Trophoblast cell (in vitro differentiated cells and primary cell): ENCODE measurements at regions not wholly inside any gene's neighbourhood (a gene's known extent, or its start where the extent isn't known, plus 50 kb on each side); places are given as distances from the start of the nearest gene placed in this dataset.
A peak's percentile ranks its signal among the peaks of the same experiment; 100 is the strongest.

Experiments used
- DNase-seq, 2 donors: peaks; one replicate each; pipeline ENCODE4 v3.0.0-alpha.2; 2016
- H2AFZ ChIP-seq: 2 replicates; pipeline ENCODE4 v1.6.1; 2013; ENCODE audit warnings: low read length, moderate library complexity, mild to moderate bottlenecking; ENCODE audit not compliant: insufficient read depth, poor library complexity
- H2AK5ac ChIP-seq: 2 replicates; pipeline ENCODE4 v1.6.1; 2013; ENCODE audit warnings: mild to moderate bottlenecking, low read length
- H2BK120ac ChIP-seq: 2 replicates; pipeline ENCODE4 v1.6.1; 2013; ENCODE audit warnings: low read length, mild to moderate bottlenecking, moderate library complexity; ENCODE audit not compliant: insufficient read depth, poor library complexity
- H2BK12ac ChIP-seq: 2 replicates; pipeline ENCODE4 v1.6.1; 2013; ENCODE audit warnings: mild to moderate bottlenecking, low read length, moderate library complexity
- H2BK5ac ChIP-seq: 2 replicates; pipeline ENCODE4 v1.6.1; 2013; ENCODE audit warnings: low read length, low read depth, moderate library complexity, mild to moderate bottlenecking; ENCODE audit not compliant: poor library complexity
- H3K14ac ChIP-seq: 2 replicates; pipeline ENCODE4 v1.6.1; 2013; ENCODE audit warnings: mild to moderate bottlenecking, low read length
- H3K18ac ChIP-seq: 2 replicates; pipeline ENCODE4 v1.6.1; 2013; ENCODE audit warnings: mild to moderate bottlenecking, low read length
- H3K23ac ChIP-seq: 2 replicates; pipeline ENCODE4 v1.6.1; 2013; ENCODE audit warnings: low read length
- H3K27ac ChIP-seq: 2 replicates; pipeline ENCODE4 v1.5.1; 2013; ENCODE audit warnings: low read depth, mild to moderate bottlenecking, inconsistent platforms, low read length, moderate library complexity
- H3K27me3 ChIP-seq: 2 replicates; pipeline ENCODE4 v1.6.1; 2013; ENCODE audit warnings: inconsistent platforms, mild to moderate bottlenecking, low read length, moderate library complexity; ENCODE audit not compliant: insufficient read depth
- H3K36me3 ChIP-seq, 2 experiments: 1 replicate in 1 of 2; 2 replicates in 1 of 2; pipeline ENCODE4 v1.6.1; 2013; ENCODE audit warnings: low read length in 2 of 2, mild to moderate bottlenecking in 2 of 2, moderate library complexity in 1 of 2; ENCODE audit not compliant: insufficient read depth in 2 of 2, control insufficient read depth in 1 of 2
- H3K4ac ChIP-seq: 2 replicates; pipeline ENCODE4 v1.6.1; 2013; ENCODE audit warnings: low read depth, mild to moderate bottlenecking, low read length, moderate library complexity
- H3K4me1 ChIP-seq, 2 experiments: 1 replicate in 1 of 2; 2 replicates in 1 of 2; pipeline ENCODE4 v1.6.1; 2013; ENCODE audit warnings: low read length in 2 of 2, mild to moderate bottlenecking in 2 of 2, moderate library complexity in 1 of 2; ENCODE audit not compliant: insufficient read depth in 2 of 2, control insufficient read depth in 1 of 2
- H3K4me2 ChIP-seq: 2 replicates; pipeline ENCODE4 v1.6.1; 2013; ENCODE audit warnings: inconsistent platforms, mild to moderate bottlenecking, low read length, moderate library complexity
- H3K4me3 ChIP-seq: 2 replicates; pipeline ENCODE4 v1.5.1; 2013; ENCODE audit warnings: mild to moderate bottlenecking, low read depth, low read length, inconsistent platforms
- H3K79me1 ChIP-seq: one replicate; pipeline ENCODE4 v1.6.1; 2013; ENCODE audit warnings: low read length
- H3K79me2 ChIP-seq: 2 replicates; pipeline ENCODE4 v1.6.1; 2013; ENCODE audit warnings: low read length, mild to moderate bottlenecking; ENCODE audit not compliant: control insufficient read depth, insufficient read depth, poor library complexity
- H3K9ac ChIP-seq: 2 replicates; pipeline ENCODE4 v1.6.1; 2013; ENCODE audit warnings: mild to moderate bottlenecking, low read length
- H3K9me3 ChIP-seq: 2 replicates; pipeline ENCODE4 v1.6.1; 2013; ENCODE audit warnings: low read depth, mild to moderate bottlenecking, control low read depth, inconsistent platforms, low read length; ENCODE audit not compliant: insufficient read depth
- H4K12ac ChIP-seq: 2 replicates; pipeline ENCODE4 v1.6.1; 2013; ENCODE audit warnings: low read depth, mild to moderate bottlenecking, low read length, moderate library complexity
- H4K8ac ChIP-seq: 2 replicates; pipeline ENCODE4 v1.6.1; 2013; ENCODE audit warnings: low read depth, mild to moderate bottlenecking, low read length, moderate library complexity
- H4K91ac ChIP-seq: one replicate; pipeline ENCODE4 v1.6.1; 2013; ENCODE audit warnings: low read depth, mild to moderate bottlenecking, low read length, moderate library complexity
- WGBS: extraction: QIAGEN DNeasy Blood & Tissue Kit; methylation state at CpG from one replicate; pipeline ENCODE4 v1.1.7; 2013; ENCODE audit warnings: missing lambda C conversion rate; ENCODE audit not compliant: insufficient read length, insufficient coverage; ENCODE audit errors: extremely low coverage; 5-methylcytosine and 5-hydroxymethylcytosine counted together

DNA sequence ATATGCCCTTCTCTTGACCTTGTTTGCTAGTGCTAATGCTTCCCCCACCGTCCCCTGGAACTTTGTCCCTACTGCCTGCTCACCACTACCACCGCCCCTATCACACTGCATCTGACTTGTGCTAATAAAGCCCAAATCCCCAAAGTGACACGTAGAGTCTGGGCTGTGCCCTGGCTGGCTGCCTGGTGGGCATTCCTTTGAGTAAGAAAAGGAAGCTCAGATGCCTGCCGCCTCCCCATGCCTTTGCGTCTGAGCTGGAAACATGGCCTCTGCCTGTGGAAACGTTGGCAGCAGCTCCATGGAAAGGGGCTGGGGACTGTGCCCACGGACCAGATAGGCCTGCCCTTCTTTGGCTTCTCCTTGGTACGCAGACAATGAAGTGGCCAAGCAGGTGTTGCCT lies 138.3 kb downstream of the CYP26A1 start:
- Histone ChIP-seq H3K27ac (no peak overlapping the region), H3K14ac (no peak overlapping the region), H3K9me3 (no peaks in the 10 kb centered on the region), H3K4me1 (peaks cover 0 to 4% of the 10 kb centered on the region in 2 experiments), H3K27me3 (no peaks in the 10 kb centered on the region), H4K91ac (no peak overlapping the region), H3K18ac (no peak overlapping the region), H3K23ac (no peak overlapping the region), H3K4me2 (no peak overlapping the region), H3K36me3 (no peaks in the 10 kb centered on the region), H4K12ac (no peak overlapping the region), H2AK5ac (no peak overlapping the region), H4K8ac (no peak overlapping the region), H3K79me1 (no peaks in the 10 kb centered on the region), H3K4ac (no peak overlapping the region), H2BK5ac (no peak overlapping the region), H2BK120ac (no peak overlapping the region), H3K9ac (no peak overlapping the region), H2BK12ac (no peak overlapping the region), H3K4me3 (no peak overlapping the region), H2AFZ (no peak overlapping the region), H3K79me2 (no peaks in the 10 kb centered on the region)
- no peak for DNase-seq
- WGBS: no CpG with 5 or more reads among the region's 8 CpGs

- Histone ChIP-seq H3K27ac (no peak overlapping the region), H3K27me3 (no peaks in the 10 kb centered on the region), H3K9ac (no peak overlapping the region), H3K79me2 (no peaks in the 10 kb centered on the region), H3K36me3 (no peaks in the 10 kb centered on the region), H3K23ac (no peak overlapping the region), H3K4me3 (no peak overlapping the region), H3K4me2 (no peak overlapping the region), H3K4me1 (peaks cover 0 to 3% of the 10 kb centered on the region in 2 experiments), H4K91ac (peak overlapping the region; percentile 3), H2AFZ (no peak overlapping the region), H2BK5ac (no peak overlapping the region), H3K9me3 (no peaks in the 10 kb centered on the region), H2AK5ac (peak overlapping the region; percentile 20), H2BK120ac (no peak overlapping the region), H3K4ac (no peak overlapping the region), H4K12ac (no peak overlapping the region), H2BK12ac (peak overlapping the region; percentile 12), H3K18ac (no peak overlapping the region), H3K79me1 (no peaks in the 10 kb centered on the region), H3K14ac (no peak overlapping the region), H4K8ac (no peak overlapping the region)
- no peak for DNase-seq
- WGBS: no CpG with 5 or more reads among the region's 3 CpGs
Observed at GRCh38 chr10:93215312-93215711, 141.6 kb downstream of the CYP26A1 start.

GRCh38 chr10:93216341-93216985 lies 142.8 kb downstream of the CYP26A1 start:
- Histone ChIP-seq H2BK120ac (no peak overlapping the region), H3K9me3 (no peaks in the 10 kb centered on the region), H4K8ac (no peak overlapping the region), H3K9ac (no peak overlapping the region), H3K4me3 (no peak overlapping the region), H3K27ac (no peak overlapping the region), H2BK5ac (no peak overlapping the region), H2AFZ (no peak overlapping the region), H3K4ac (no peak overlapping the region), H2BK12ac (no peak overlapping the region), H3K4me2 (no peak overlapping the region), H3K23ac (no peak overlapping the region), H3K36me3 (no peaks in the 10 kb centered on the region), H4K12ac (no peak overlapping the region), H3K79me2 (no peaks in the 10 kb centered on the region), H3K27me3 (no peaks in the 10 kb centered on the region), H3K79me1 (no peaks in the 10 kb centered on the region), H3K4me1 (peaks cover 0 to 4% of the 10 kb centered on the region in 2 experiments), H3K14ac (no peak overlapping the region), H4K91ac (no peak overlapping the region), H3K18ac (no peak overlapping the region), H2AK5ac (no peak overlapping the region)
- no peak for DNase-seq
- no CpG with 5 or more reads among the region's 5 CpGs for WGBS

DNA sequence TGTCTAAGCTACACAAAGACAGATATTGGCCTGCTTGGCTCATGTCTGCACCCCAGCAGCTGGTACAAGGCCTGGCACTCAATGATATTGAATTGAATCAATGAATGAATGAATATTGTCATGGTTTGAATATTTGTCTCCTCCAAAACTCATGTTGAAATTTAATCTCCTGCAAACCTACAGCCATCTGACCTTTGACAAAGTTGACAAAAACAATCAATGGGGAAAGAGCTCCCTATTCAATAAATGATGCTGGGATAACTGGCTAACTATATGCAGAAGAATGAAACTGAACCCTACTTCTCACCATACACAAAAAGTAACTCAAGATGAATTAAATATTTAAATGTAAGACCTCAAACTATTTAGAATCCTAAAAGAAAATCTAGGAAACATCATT lies 144.7 kb downstream of the CYP26A1 start:
- H2BK120ac ChIP-seq: no peak overlapping the region
- H3K27me3 ChIP-seq: no peaks in the 10 kb centered on the region
- H3K36me3 ChIP-seq: no peaks in the 10 kb centered on the region
- no peak overlapping the region for H3K4ac ChIP-seq
- H3K4me2 ChIP-seq: no peak overlapping the region
- no peak overlapping the region for H3K23ac ChIP-seq
- no peak overlapping the region for H4K8ac ChIP-seq
- H2BK12ac ChIP-seq: no peak overlapping the region
- H3K9me3 ChIP-seq: no peaks in the 10 kb centered on the region
- DNase-seq: no peak
- no peak overlapping the region for H3K9ac ChIP-seq
- H4K91ac ChIP-seq: no peak overlapping the region
- no peaks in the 10 kb centered on the region for H3K79me1 ChIP-seq
- H2AFZ ChIP-seq: no peak overlapping the region
- no peak overlapping the region for H3K4me3 ChIP-seq
- H3K18ac ChIP-seq: no peak overlapping the region
- no peak overlapping the region for H2BK5ac ChIP-seq
- no peak overlapping the region for H3K27ac ChIP-seq
- H3K79me2 ChIP-seq: no peaks in the 10 kb centered on the region
- no peak overlapping the region for H3K14ac ChIP-seq
- no peak overlapping the region for H4K12ac ChIP-seq
- H3K4me1 ChIP-seq: peaks cover 0 to 4% of the 10 kb centered on the region in 2 experiments
- no peak overlapping the region for H2AK5ac ChIP-seq
